PC-3 (cell line): ENCODE measurements at regions not wholly inside any gene's neighbourhood (a gene's known extent, or its start where the extent isn't known, plus 50 kb on each side); places are given as distances from the start of the nearest gene placed in this dataset.

Source experiments
- ATAC-seq: fragments of 200-7000 bp; cut with Tn5 transposase; 2 replicates; pipeline ENCODE4 v1.9.1; 2020; ENCODE audit warnings: mild to moderate bottlenecking, moderate library complexity
- BruUV-seq: library from RNA; stranded (reverse); fragments of 400-500 nt; replicated peaks from 2 replicates; lab custom pipeline; 2021; lab: Mats Ljungman, UMichigan
- CTCF ChIA-PET: fragments of 300-600 bp; sonication (Branson Sonifier 250); formaldehyde crosslinking; loops from one replicate; lab custom pipeline; 2022; ENCODE audit warnings: antibody characterized with exemption; lab: Charles Lee
- POLR2A ChIA-PET: fragments of 300-600 bp; sonication (Branson Sonifier 250); formaldehyde crosslinking; loops from one replicate; lab custom pipeline; 2022; ENCODE audit warnings: antibody characterized with exemption; ENCODE audit not compliant: unreplicated experiment; lab: Charles Lee
- DNase-seq: peaks from one replicate; pipeline ENCODE4 v3.0.0-alpha.2; 2015
- H2AFZ ChIP-seq: fragments of 300-600 bp; sonication (generic); 2 replicates; pipeline ENCODE4 v1.6.0; 2016; ENCODE audit warnings: antibody characterized with exemption, low read length
- H3F3A ChIP-seq: fragments of 300-600 bp; sonication (generic); one replicate; pipeline ENCODE4 v1.6.0; 2017; ENCODE audit warnings: antibody characterized with exemption, low read length, control low read depth, mild to moderate bottlenecking; ENCODE audit not compliant: unreplicated experiment
- H3K27ac ChIP-seq: fragments of 300-600 bp; sonication (generic); 2 replicates; pipeline ENCODE4 v1.5.1; 2016; ENCODE audit warnings: mild to moderate bottlenecking, low read length
- H3K27me3 ChIP-seq: fragments of 300-600 bp; sonication (generic); 2 replicates; pipeline ENCODE4 v1.6.1; 2016; ENCODE audit warnings: low read length, mixed read lengths
- H3K36me3 ChIP-seq: fragments of 300-600 bp; sonication (generic); 2 replicates; pipeline ENCODE4 v1.6.1; 2016; ENCODE audit warnings: low read depth, mixed run types, low read length, mixed read lengths
- H3K4me1 ChIP-seq: fragments of 300-600 bp; sonication (generic); 2 replicates; pipeline ENCODE4 v1.5.1; 2016; ENCODE audit warnings: low read length; ENCODE audit not compliant: insufficient read depth
- H3K4me2 ChIP-seq: fragments of 300-600 bp; sonication (generic); 2 replicates; pipeline ENCODE4 v1.6.0; 2016; ENCODE audit warnings: low read length
- H3K4me3 ChIP-seq: fragments of 300-600 bp; sonication (generic); 2 replicates; pipeline ENCODE4 v1.5.1; 2016; ENCODE audit warnings: mild to moderate bottlenecking, low read length, mixed read lengths
- H3K79me2 ChIP-seq: fragments of 300-600 bp; sonication (generic); 2 replicates; pipeline ENCODE4 v1.6.1; 2017; ENCODE audit warnings: low read length, mixed read lengths
- H3K9ac ChIP-seq: fragments of 300-600 bp; sonication (generic); 2 replicates; pipeline ENCODE4 v1.6.0; 2016; ENCODE audit warnings: mild to moderate bottlenecking, low read length
- H3K9me2 ChIP-seq: fragments of 300-600 bp; sonication (generic); replicated peaks from 2 replicates; pipeline ENCODE4 v1.6.1; 2016; ENCODE audit warnings: mixed run types, low read length, mixed read lengths
- H3K9me3 ChIP-seq: fragments of 300-600 bp; sonication (generic); 2 replicates; pipeline ENCODE4 v1.6.1; 2016; ENCODE audit warnings: low read length, mixed read lengths
- H4K20me1 ChIP-seq: fragments of 300-600 bp; sonication (generic); 2 replicates; pipeline ENCODE4 v1.6.1; 2016; ENCODE audit warnings: low read length, mixed read lengths
- EZH2 ChIP-seq: fragments of 300-600 bp; sonication (generic); IDR thresholded peaks from one replicate; pipeline ENCODE4 v1.6.1; 2017; ENCODE audit warnings: antibody characterized with exemption, mild to moderate bottlenecking, low read length; ENCODE audit not compliant: unreplicated experiment
- EZH2phosphoT487 ChIP-seq: fragments of 300-600 bp; sonication (generic); IDR thresholded peaks from 2 replicates; pipeline ENCODE4 v1.6.1; 2018; ENCODE audit warnings: mild to moderate bottlenecking, antibody characterized with exemption, low read length, borderline replicate concordance
- intact Hi-C: fragments of 100-400 bp; cut with micrococcal nuclease; formaldehyde crosslinking; loops from 2 replicates; pipeline ENCODE4 v1.9.0; 2023
- TF ChIP-seq, protein P1 (sequence below): fragments of 300-600 bp; sonication (generic); conservative IDR thresholded peaks from 2 replicates; pipeline ENCODE4 v1.5.1; 2017; ENCODE audit warnings: antibody characterized with exemption, low read depth, mild to moderate bottlenecking, low read length

DNA sequence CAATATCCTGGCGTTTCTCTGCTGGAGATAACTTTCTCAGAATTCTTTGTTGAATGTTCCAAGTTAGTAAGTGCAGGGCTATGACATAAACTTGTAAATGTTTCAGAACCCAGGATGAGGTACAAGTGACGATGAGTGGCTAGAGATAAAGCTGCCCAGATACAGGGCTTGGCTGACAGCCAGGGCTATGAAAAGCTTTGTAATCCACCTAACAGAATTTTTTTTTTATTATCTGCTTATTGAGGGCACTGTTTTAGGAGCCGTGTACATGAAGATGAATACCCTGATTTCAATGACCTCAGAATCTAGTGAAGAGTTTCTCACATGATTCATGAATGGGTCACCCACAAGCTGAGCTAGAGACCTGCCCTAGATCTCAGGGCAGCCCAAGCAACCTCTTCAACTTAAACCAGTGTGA, 431.4 kb downstream of the DIPK2A start:
- no peak overlapping the region for H3K9ac ChIP-seq
- H3K36me3 ChIP-seq = no peaks in the 10 kb centered on the region; the same call in 1 of the 2 replicates
- no peaks in the 10 kb centered on the region for H3K9me3 ChIP-seq
- peak; percentile 35; the same call in 1 of the 2 replicates for ATAC-seq
- TF ChIP-seq, protein P1, sequence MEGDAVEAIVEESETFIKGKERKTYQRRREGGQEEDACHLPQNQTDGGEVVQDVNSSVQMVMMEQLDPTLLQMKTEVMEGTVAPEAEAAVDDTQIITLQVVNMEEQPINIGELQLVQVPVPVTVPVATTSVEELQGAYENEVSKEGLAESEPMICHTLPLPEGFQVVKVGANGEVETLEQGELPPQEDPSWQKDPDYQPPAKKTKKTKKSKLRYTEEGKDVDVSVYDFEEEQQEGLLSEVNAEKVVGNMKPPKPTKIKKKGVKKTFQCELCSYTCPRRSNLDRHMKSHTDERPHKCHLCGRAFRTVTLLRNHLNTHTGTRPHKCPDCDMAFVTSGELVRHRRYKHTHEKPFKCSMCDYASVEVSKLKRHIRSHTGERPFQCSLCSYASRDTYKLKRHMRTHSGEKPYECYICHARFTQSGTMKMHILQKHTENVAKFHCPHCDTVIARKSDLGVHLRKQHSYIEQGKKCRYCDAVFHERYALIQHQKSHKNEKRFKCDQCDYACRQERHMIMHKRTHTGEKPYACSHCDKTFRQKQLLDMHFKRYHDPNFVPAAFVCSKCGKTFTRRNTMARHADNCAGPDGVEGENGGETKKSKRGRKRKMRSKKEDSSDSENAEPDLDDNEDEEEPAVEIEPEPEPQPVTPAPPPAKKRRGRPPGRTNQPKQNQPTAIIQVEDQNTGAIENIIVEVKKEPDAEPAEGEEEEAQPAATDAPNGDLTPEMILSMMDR = no peak
- TF ChIP-seq EZH2phosphoT487 = no peak
- no peak for TF ChIP-seq EZH2
- H3F3A ChIP-seq = no peaks in the 10 kb centered on the region
- H4K20me1 ChIP-seq = no peaks in the 10 kb centered on the region
- no TSS peak for BruUV-seq
- peak overlapping the region; percentile 38 for H3K27ac ChIP-seq
- H3K4me3 ChIP-seq = no peak overlapping the region
- H3K4me1 ChIP-seq = no peaks in the 10 kb centered on the region
- no peak overlapping the region for H2AFZ ChIP-seq
- ChIA-PET CTCF (no interaction called here), POLR2A (interaction anchor here (0.7 kb wide), 1 partner anchor 350 kb away, joined by 4 read pairs; no protein-coding TSS in a partner anchor)
- no peaks in the 10 kb centered on the region for H3K79me2 ChIP-seq
- no peaks in the 10 kb centered on the region for H3K27me3 ChIP-seq
- peak; percentile 44 for DNase-seq
- H3K9me2 ChIP-seq = no peaks in the 10 kb centered on the region
- intact Hi-C loops = no loop called here
- no peak overlapping the region for H3K4me2 ChIP-seq

DNA sequence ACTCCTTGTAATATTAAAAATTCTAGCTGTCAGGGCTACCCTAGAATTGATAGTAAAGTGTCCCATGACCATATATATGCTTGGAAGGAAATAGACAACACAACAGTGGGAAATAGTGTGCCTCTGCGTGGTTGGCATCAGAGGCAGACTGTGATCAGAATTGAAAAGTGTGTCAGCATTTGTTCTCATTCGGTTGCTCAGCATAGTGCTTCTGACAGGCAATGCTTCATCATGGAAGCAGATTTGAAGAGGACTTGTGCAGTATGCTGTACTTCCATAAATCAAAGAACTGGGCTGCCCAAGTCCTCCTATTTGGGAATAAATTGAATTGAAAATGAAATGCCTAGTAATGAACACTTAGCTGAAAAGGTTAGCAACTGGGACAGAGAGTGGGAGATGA, 435.7 kb downstream of the DIPK2A start:
- H3K4me1 ChIP-seq = no peaks in the 10 kb centered on the region
- intact Hi-C loops = no loop called here
- no peak overlapping the region for H3K27ac ChIP-seq
- BruUV-seq = no TSS peak
- H3F3A ChIP-seq = no peaks in the 10 kb centered on the region
- H3K4me2 ChIP-seq = no peak overlapping the region
- H3K36me3 ChIP-seq = no peaks in the 10 kb centered on the region
- CTCF ChIA-PET = no interaction called here
- H3K79me2 ChIP-seq = no peaks in the 10 kb centered on the region
- no peak overlapping the region for H3K4me3 ChIP-seq
- no peak overlapping the region for H3K9ac ChIP-seq
- ATAC-seq (no peak), DNase-seq (no peak)
- no peaks in the 10 kb centered on the region for H3K9me3 ChIP-seq
- no peak overlapping the region for H2AFZ ChIP-seq
- no peaks in the 10 kb centered on the region for H3K9me2 ChIP-seq
- TF ChIP-seq EZH2 = no peak
- TF ChIP-seq, protein P1 = no peak
- no peaks in the 10 kb centered on the region for H4K20me1 ChIP-seq
- POLR2A ChIA-PET = no interaction called here
- no peaks in the 10 kb centered on the region for H3K27me3 ChIP-seq

DNA sequence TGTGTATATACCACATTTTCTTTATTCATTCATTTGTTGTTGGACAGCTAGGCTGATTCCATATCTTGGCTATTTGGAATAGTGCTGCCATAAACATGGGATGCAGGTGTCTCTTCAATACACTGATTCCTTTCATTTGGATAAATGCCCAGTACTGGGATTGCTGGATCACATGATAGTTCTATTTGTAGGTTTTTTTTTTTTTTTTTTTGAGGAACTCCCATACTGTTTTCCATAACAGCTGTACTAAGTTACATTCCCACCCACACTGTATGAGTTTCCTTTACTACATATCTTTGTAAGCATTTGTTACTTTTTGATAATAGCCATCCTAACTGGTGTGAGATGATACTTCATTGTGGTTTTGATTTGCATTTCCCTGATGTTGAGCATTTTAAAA, 437.7 kb downstream of the DIPK2A start:
- Histone ChIP-seq H3K9me3 (no peaks in the 10 kb centered on the region), H3K9me2 (no peaks in the 10 kb centered on the region), H3K9ac (no peak overlapping the region), H4K20me1 (no peaks in the 10 kb centered on the region), H3K4me2 (no peak overlapping the region), H3K27ac (no peak overlapping the region), H3K27me3 (no peaks in the 10 kb centered on the region), H3K4me3 (no peak overlapping the region), H2AFZ (no peak overlapping the region), H3K36me3 (no peaks in the 10 kb centered on the region), H3F3A (no peaks in the 10 kb centered on the region), H3K79me2 (no peaks in the 10 kb centered on the region), H3K4me1 (no peaks in the 10 kb centered on the region)
- POLR2A ChIA-PET = no interaction called here
- intact Hi-C loops = no loop called here
- DNase-seq = no peak
- CTCF ChIA-PET = no interaction called here
- TF ChIP-seq, protein P1 = no peak
- no peak for ATAC-seq
- no TSS peak for BruUV-seq
